HEK293T (cell line): ENCODE measurements at regions not wholly inside any gene's neighbourhood (a gene's known extent, or its start where the extent isn't known, plus 50 kb on each side); places are given as distances from the start of the nearest gene placed in this dataset.

Experiments used
- FOXM1 ChIP-seq: fragments of 450-650 bp; IDR thresholded peaks from 2 replicates; pipeline ENCODE4 v1.6.1; 2017; ENCODE audit warnings: mild to moderate bottlenecking, borderline replicate concordance
- HDGF ChIP-seq: fragments of 450-650 bp; IDR thresholded peaks from 2 replicates; pipeline ENCODE4 v1.6.1; 2017; ENCODE audit warnings: antibody characterized with exemption, borderline replicate concordance
- LEF1 ChIP-seq: fragments of 450-650 bp; IDR thresholded peaks from 2 replicates; pipeline ENCODE4 v1.6.1; 2017; ENCODE audit warnings: mild to moderate bottlenecking, borderline replicate concordance
- SUZ12 ChIP-seq: fragments of 450-650 bp; IDR thresholded peaks from 2 replicates; pipeline ENCODE4 v1.6.1; 2016; ENCODE audit warnings: mild to moderate bottlenecking

GRCh38 chr12:126752021-126752420 lies 1514.9 kb upstream of the TMEM132C start:
- TF ChIP-seq FOXM1 (no peak), LEF1 (no peak), HDGF (no peak), SUZ12 (no peak)
